ENCODE measurements at regions not wholly inside any gene's neighbourhood (a gene's known extent, or its start where the extent isn't known, plus 50 kb on each side); places are given as distances from the start of the nearest gene placed in this dataset.
"Not testable (repeated sequence)": the region's sequence is repeated elsewhere in the genome, so short reads cannot be mapped to it uniquely, and the experiment has no call there.

- no peak for TF ChIP-seq CTCF (IDR thresholded peaks at IDR 0.05; ENCODE audit: extremely low read depth, missing control alignments)
- DNase-seq (ENCODE audit: low spot score) = no peak
Observed at GRCh38 chr18:33831424-33831823, 253.4 kb downstream of the ASXL3 start.

- no peak for TF ChIP-seq CTCF (IDR thresholded peaks at IDR 0.05; ENCODE audit: extremely low read depth, missing control alignments)
- no peak for DNase-seq (ENCODE audit: low spot score)
Observed at GRCh38 chr18:33830213-33830612, 252.2 kb downstream of the ASXL3 start.

GRCh38 chr18:33828949-33829348, 250.9 kb downstream of the ASXL3 start:
- no peak for DNase-seq (ENCODE audit: low spot score)
- no peak for TF ChIP-seq CTCF (IDR thresholded peaks at IDR 0.05; ENCODE audit: extremely low read depth, missing control alignments)

- no peak for TF ChIP-seq CTCF (IDR thresholded peaks at IDR 0.05; ENCODE audit: extremely low read depth, missing control alignments)
- no peak for DNase-seq (ENCODE audit: low spot score)
Observed at GRCh38 chr18:33826151-33826550, 248.1 kb downstream of the ASXL3 start.

GRCh38 chr18:33821503-33821902, 243.5 kb downstream of the ASXL3 start:
- no peak for DNase-seq (ENCODE audit: low spot score)
- TF ChIP-seq CTCF (IDR thresholded peaks at IDR 0.05; ENCODE audit: extremely low read depth, missing control alignments) = no peak

- DNase-seq (ENCODE audit: low spot score) = no peak
- no peak for TF ChIP-seq CTCF (IDR thresholded peaks at IDR 0.05; ENCODE audit: extremely low read depth, missing control alignments)
Observed at GRCh38 chr18:33820517-33821371, 242.7 kb downstream of the ASXL3 start.

GRCh38 chr18:33819692-33820343, 241.8 kb downstream of the ASXL3 start:
- not testable (repeated sequence) for DNase-seq (ENCODE audit: low spot score)

Data from GM20000 (cell line).